Liver (tissue), 8 donors: ENCODE measurements at regions not wholly inside any gene's neighbourhood (a gene's known extent, or its start where the extent isn't known, plus 50 kb on each side); places are given as distances from the start of the nearest gene placed in this dataset.

ENCODE experiments used
- DNase-seq: peaks from one replicate; pipeline ENCODE4 v3.0.0-alpha.2; 2017; ENCODE audit warnings: low spot score
- H3K27ac ChIP-seq, 2 donors: one replicate each; pipeline ENCODE4 v1.7.0; 2013; ENCODE audit warnings: inconsistent platforms in 2 of 2, low read length in 2 of 2, control low read depth in 1 of 2, low read depth in 1 of 2, mild to moderate bottlenecking in 1 of 2
- H3K27me3 ChIP-seq, 4 donors: one replicate each; pipeline versions ENCODE4 v1.6.1 to v1.7.0; 2013; ENCODE audit warnings: low read length in 3 of 4, inconsistent platforms in 1 of 4, mild to moderate bottlenecking in 1 of 4, moderate library complexity in 1 of 4; ENCODE audit not compliant: control insufficient read depth in 4 of 4, insufficient read depth in 4 of 4
- H3K36me3 ChIP-seq, 4 donors: one replicate each; pipeline versions ENCODE4 v1.6.1 to v1.7.0; 2013; ENCODE audit warnings: low read length in 3 of 4, mild to moderate bottlenecking in 3 of 4, low read depth in 1 of 4, moderate library complexity in 1 of 4; ENCODE audit not compliant: control insufficient read depth in 4 of 4, insufficient read depth in 3 of 4
- H3K4me1 ChIP-seq, 4 donors: one replicate each; pipeline versions ENCODE4 v1.6.1 to v1.7.0; 2013; ENCODE audit warnings: low read length in 3 of 4, mild to moderate bottlenecking in 3 of 4, moderate library complexity in 1 of 4; ENCODE audit not compliant: control insufficient read depth in 4 of 4, insufficient read depth in 4 of 4
- H3K4me3 ChIP-seq, 3 donors: one replicate each; pipeline versions ENCODE4 v1.6.1 to v1.7.0; 2013; ENCODE audit warnings: low read length in 3 of 3, control low read depth in 1 of 3, low read depth in 1 of 3, mild to moderate bottlenecking in 1 of 3
- H3K9ac ChIP-seq, 2 donors: one replicate each; pipeline ENCODE4 v1.7.0; 2013; ENCODE audit warnings: low read length in 2 of 2, mild to moderate bottlenecking in 2 of 2, moderate library complexity in 2 of 2, control low read depth in 1 of 2, low read depth in 1 of 2
- H3K9me3 ChIP-seq, 4 donors: one replicate each; pipeline versions ENCODE4 v1.6.1 to v1.7.0; 2013; ENCODE audit warnings: low read length in 3 of 4; ENCODE audit not compliant: control insufficient read depth in 4 of 4
- EGR1 ChIP-seq, 2 donors: IDR thresholded peaks; 2 replicates each; pipeline ENCODE4 v1.6.1; 2016 to 2018; ENCODE audit warnings: antibody characterized with exemption in 2 of 2, low read depth in 2 of 2
- FOXA1 ChIP-seq: IDR thresholded peaks from 2 replicates; pipeline ENCODE4 v1.6.1; 2016; ENCODE audit warnings: antibody characterized with exemption
- FOXA2 ChIP-seq: IDR thresholded peaks from 2 replicates; pipeline ENCODE4 v1.6.1; 2016; ENCODE audit warnings: antibody characterized with exemption
- GABPA ChIP-seq, 2 donors: IDR thresholded peaks in 1 of 2; conservative IDR thresholded peaks in 1 of 2; 2 replicates each; pipeline ENCODE4 v1.6.1; 2016; ENCODE audit warnings: antibody characterized with exemption in 2 of 2, mild to moderate bottlenecking in 1 of 2, moderate library complexity in 1 of 2
- HNF4A ChIP-seq, 2 donors: conservative IDR thresholded peaks; 2 replicates each; pipeline ENCODE4 v1.6.1; 2016; ENCODE audit warnings: antibody characterized with exemption in 2 of 2, mild to moderate bottlenecking in 2 of 2
- HNF4G ChIP-seq: IDR thresholded peaks from 2 replicates; pipeline ENCODE4 v1.6.1; 2016; ENCODE audit warnings: antibody characterized with exemption
- JUND ChIP-seq, 2 donors: IDR thresholded peaks; 2 replicates each; pipeline ENCODE4 v1.6.1; 2016; ENCODE audit warnings: antibody characterized with exemption in 2 of 2
- MAX ChIP-seq: IDR thresholded peaks from 2 replicates; pipeline ENCODE4 v1.6.1; 2016; ENCODE audit warnings: antibody characterized with exemption
- NR2F2 ChIP-seq: IDR thresholded peaks from 2 replicates; pipeline ENCODE4 v1.6.1; 2016; ENCODE audit warnings: antibody characterized with exemption
- RAD21 ChIP-seq, 2 donors: IDR thresholded peaks; 2 replicates each; pipeline ENCODE4 v1.6.1; 2016; ENCODE audit warnings: antibody characterized with exemption in 2 of 2, mild to moderate bottlenecking in 2 of 2
- REST ChIP-seq: IDR thresholded peaks from 2 replicates; pipeline ENCODE4 v1.6.1; 2016; ENCODE audit warnings: antibody characterized with exemption, mild to moderate bottlenecking
- RXRA ChIP-seq, 2 donors: IDR thresholded peaks; 2 replicates each; pipeline ENCODE4 v1.6.1; 2017 to 2018; ENCODE audit warnings: antibody characterized with exemption in 2 of 2, mild to moderate bottlenecking in 1 of 2
- SP1 ChIP-seq: IDR thresholded peaks from 2 replicates; pipeline ENCODE4 v1.6.1; 2018; ENCODE audit warnings: antibody characterized with exemption, mild to moderate bottlenecking
- TAF1 ChIP-seq: conservative IDR thresholded peaks from 2 replicates; pipeline ENCODE4 v1.6.1; 2016; ENCODE audit warnings: antibody characterized with exemption, mild to moderate bottlenecking
- YY1 ChIP-seq: IDR thresholded peaks from 2 replicates; pipeline ENCODE4 v1.6.1; 2016; ENCODE audit warnings: antibody characterized with exemption, mild to moderate bottlenecking
- WGBS: extraction: QIAGEN DNeasy Blood & Tissue Kit; methylation state at CpG from one replicate; pipeline ENCODE4 v1.1.7; 2013; 5-methylcytosine and 5-hydroxymethylcytosine counted together
- TF ChIP-seq, protein P1 (sequence below): fragments of 150-350 bp; IDR thresholded peaks from 2 replicates; pipeline ENCODE4 v1.5.1; 2017; ENCODE audit warnings: improper control_type of control experiment, low read depth, low read length; ENCODE audit not compliant: missing input control
- TF ChIP-seq, protein P2 (sequence below): IDR thresholded peaks from 2 replicates; pipeline ENCODE4 v1.6.1; 2016; ENCODE audit warnings: antibody characterized with exemption
- TF ChIP-seq, protein P3 (sequence below): IDR thresholded peaks from 2 replicates; pipeline ENCODE4 v1.6.1; 2016; ENCODE audit warnings: antibody characterized with exemption
- donor health status: healthy.
- donor health status: healthy.
- donor health status: healthy.
- donor health status: healthy.
- donor health status: healthy.

DNA sequence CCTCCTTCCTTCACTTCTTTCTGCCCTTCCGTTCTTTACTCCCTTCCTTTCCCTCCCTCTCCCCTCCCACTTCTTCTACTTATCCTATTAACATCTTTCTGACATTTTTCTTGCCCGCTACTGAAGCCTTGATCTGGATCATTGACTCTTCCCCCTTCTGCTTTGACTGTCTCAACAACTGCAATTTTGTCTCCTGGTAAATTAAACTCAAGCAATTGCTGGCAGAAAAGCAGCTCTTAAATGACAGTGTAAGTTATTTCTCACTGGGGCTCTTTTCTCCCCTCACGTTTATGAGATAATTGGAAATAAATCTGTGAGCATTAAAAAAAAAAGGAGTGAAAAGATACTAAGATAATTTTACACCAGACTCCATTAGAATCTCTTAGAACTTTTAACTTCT, 120.0 kb downstream of the SLC17A6 start:
- WGBS = 51% methylated on average over 3 of the region's 3 CpGs
- no peaks in the 10 kb centered on the region for H3K4me1 ChIP-seq
- no peaks in the 10 kb centered on the region for H3K9me3 ChIP-seq
- TF ChIP-seq JUND (IDR thresholded peaks at IDR 0.05) (no peak), GABPA (IDR thresholded peaks at IDR 0.05 in 1 of 2, conservative IDR thresholded peaks at IDR 0.05 in 1 of 2) (no peak), HNF4G (no peak), RAD21 (IDR thresholded peaks at IDR 0.05) (no peak), FOXA1 (no peak), YY1 (no peak), NR2F2 (no peak), HNF4A (conservative IDR thresholded peaks at IDR 0.05) (no peak), REST (no peak), MAX (no peak), FOXA2 (no peak), EGR1 (IDR thresholded peaks at IDR 0.05; ENCODE audit: low read depth in 2 of 2) (no peak), SP1 (no peak), TAF1 (no peak), RXRA (IDR thresholded peaks at IDR 0.05) (no peak)
- TF ChIP-seq, protein P1, sequence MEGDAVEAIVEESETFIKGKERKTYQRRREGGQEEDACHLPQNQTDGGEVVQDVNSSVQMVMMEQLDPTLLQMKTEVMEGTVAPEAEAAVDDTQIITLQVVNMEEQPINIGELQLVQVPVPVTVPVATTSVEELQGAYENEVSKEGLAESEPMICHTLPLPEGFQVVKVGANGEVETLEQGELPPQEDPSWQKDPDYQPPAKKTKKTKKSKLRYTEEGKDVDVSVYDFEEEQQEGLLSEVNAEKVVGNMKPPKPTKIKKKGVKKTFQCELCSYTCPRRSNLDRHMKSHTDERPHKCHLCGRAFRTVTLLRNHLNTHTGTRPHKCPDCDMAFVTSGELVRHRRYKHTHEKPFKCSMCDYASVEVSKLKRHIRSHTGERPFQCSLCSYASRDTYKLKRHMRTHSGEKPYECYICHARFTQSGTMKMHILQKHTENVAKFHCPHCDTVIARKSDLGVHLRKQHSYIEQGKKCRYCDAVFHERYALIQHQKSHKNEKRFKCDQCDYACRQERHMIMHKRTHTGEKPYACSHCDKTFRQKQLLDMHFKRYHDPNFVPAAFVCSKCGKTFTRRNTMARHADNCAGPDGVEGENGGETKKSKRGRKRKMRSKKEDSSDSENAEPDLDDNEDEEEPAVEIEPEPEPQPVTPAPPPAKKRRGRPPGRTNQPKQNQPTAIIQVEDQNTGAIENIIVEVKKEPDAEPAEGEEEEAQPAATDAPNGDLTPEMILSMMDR = no peak
- TF ChIP-seq, protein P2, sequence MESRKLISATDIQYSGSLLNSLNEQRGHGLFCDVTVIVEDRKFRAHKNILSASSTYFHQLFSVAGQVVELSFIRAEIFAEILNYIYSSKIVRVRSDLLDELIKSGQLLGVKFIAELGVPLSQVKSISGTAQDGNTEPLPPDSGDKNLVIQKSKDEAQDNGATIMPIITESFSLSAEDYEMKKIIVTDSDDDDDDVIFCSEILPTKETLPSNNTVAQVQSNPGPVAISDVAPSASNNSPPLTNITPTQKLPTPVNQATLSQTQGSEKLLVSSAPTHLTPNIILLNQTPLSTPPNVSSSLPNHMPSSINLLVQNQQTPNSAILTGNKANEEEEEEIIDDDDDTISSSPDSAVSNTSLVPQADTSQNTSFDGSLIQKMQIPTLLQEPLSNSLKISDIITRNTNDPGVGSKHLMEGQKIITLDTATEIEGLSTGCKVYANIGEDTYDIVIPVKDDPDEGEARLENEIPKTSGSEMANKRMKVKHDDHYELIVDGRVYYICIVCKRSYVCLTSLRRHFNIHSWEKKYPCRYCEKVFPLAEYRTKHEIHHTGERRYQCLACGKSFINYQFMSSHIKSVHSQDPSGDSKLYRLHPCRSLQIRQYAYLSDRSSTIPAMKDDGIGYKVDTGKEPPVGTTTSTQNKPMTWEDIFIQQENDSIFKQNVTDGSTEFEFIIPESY = no peak
- TF ChIP-seq, protein P3, sequence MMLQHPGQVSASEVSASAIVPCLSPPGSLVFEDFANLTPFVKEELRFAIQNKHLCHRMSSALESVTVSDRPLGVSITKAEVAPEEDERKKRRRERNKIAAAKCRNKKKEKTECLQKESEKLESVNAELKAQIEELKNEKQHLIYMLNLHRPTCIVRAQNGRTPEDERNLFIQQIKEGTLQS = no peak
- DNase-seq = no peak
- no peak overlapping the region for H3K4me3 ChIP-seq
- H3K27me3 ChIP-seq = no peaks in the 10 kb centered on the region
- no peak overlapping the region for H3K9ac ChIP-seq
- no peaks in the 10 kb centered on the region for H3K36me3 ChIP-seq
- H3K27ac ChIP-seq = no peak overlapping the region
